Right lobe of liver (tissue), 4 donors: ENCODE measurements at regions not wholly inside any gene's neighbourhood (a gene's known extent, or its start where the extent isn't known, plus 50 kb on each side); places are given as distances from the start of the nearest gene placed in this dataset.

ENCODE experiments used
- CTCF ChIP-seq, 4 donors: fragments of 200-600 bp in 3 of 4; fragments of 450-650 bp in 1 of 4; IDR thresholded peaks; one replicate each; pipeline versions ENCODE4 v1.5.1 to v1.8.0; 2016 to 2022; ENCODE audit warnings: antibody characterized with exemption in 4 of 4, mild to moderate bottlenecking in 2 of 4
- POLR2A ChIP-seq: fragments of 450-650 bp; IDR thresholded peaks from one replicate; pipeline ENCODE4 v1.6.1; 2017; ENCODE audit warnings: antibody characterized with exemption, mild to moderate bottlenecking
- donor health status: DM: no; HTN: no; CAD: no.
- donor health status: DM: no; HTN: no; CAD: no.
- donor health status: DM: no; HTN: yes; CAD: no.

GRCh38 chr11:109954534-109954933 is 138.7 kb upstream of the ZC3H12C start:
- TF ChIP-seq POLR2A: no peak
- TF ChIP-seq CTCF (IDR thresholded peaks at IDR 0.05): no peak
